HCT116 (cell line): ENCODE measurements at regions not wholly inside any gene's neighbourhood (a gene's known extent, or its start where the extent isn't known, plus 50 kb on each side); places are given as distances from the start of the nearest gene placed in this dataset.

Experiments used
- CEBPB ChIP-seq: IDR thresholded peaks from 2 replicates; pipeline ENCODE4 v1.6.1; 2012; ENCODE audit warnings: low read depth
- CTCF ChIP-seq, 3 experiments: fragments of 200-600 bp in 1 of 3; sonication (generic) in 1 of 3; IDR thresholded peaks in 2 of 3; conservative IDR thresholded peaks in 1 of 3; 2 replicates each; pipeline ENCODE4 v1.5.1; 2012 to 2017; ENCODE audit warnings: low read depth in 2 of 3, low read length in 2 of 3, antibody characterized with exemption in 1 of 3, borderline replicate concordance in 1 of 3, control low read depth in 1 of 3, mild to moderate bottlenecking in 1 of 3, mixed read lengths in 1 of 3, mixed run types in 1 of 3, moderate library complexity in 1 of 3; ENCODE audit not compliant: insufficient read depth in 1 of 3
- EGR1 ChIP-seq: IDR thresholded peaks from 2 replicates; pipeline ENCODE4 v1.6.1; 2012; ENCODE audit warnings: low read depth
- EZH2 ChIP-seq: fragments of 200-600 bp; sonication (generic); IDR thresholded peaks from 2 replicates; pipeline ENCODE4 v1.6.1; 2017; ENCODE audit warnings: antibody characterized with exemption, mixed run types
- EZH2phosphoT487 ChIP-seq: fragments of 200-600 bp; IDR thresholded peaks from 2 replicates; pipeline ENCODE4 v1.6.1; 2018; ENCODE audit warnings: antibody characterized with exemption, borderline replicate concordance
- JUND ChIP-seq: IDR thresholded peaks from 2 replicates; pipeline ENCODE4 v1.6.1; 2012
- POLR2A ChIP-seq: IDR thresholded peaks from 2 replicates; pipeline ENCODE4 v1.7.0; 2011; ENCODE audit warnings: borderline replicate concordance; ENCODE audit not compliant: insufficient read depth, insufficient read length; ENCODE audit errors: extremely low read depth
- POLR2AphosphoS5 ChIP-seq: IDR thresholded peaks from 2 replicates; pipeline ENCODE4 v1.6.1; 2011; ENCODE audit warnings: mild to moderate bottlenecking, low read depth, low read length, moderate library complexity
- RAD21 ChIP-seq: IDR thresholded peaks from 2 replicates; pipeline ENCODE4 v1.6.1; 2012; ENCODE audit warnings: low read depth, mild to moderate bottlenecking
- SRF ChIP-seq: IDR thresholded peaks from 2 replicates; pipeline ENCODE4 v1.6.1; 2012; ENCODE audit warnings: low read depth
- ZFX ChIP-seq: fragments of 450-650 bp; IDR thresholded peaks from 2 replicates; pipeline ENCODE4 v1.6.1; 2017
- ZNF274 ChIP-seq: fragments of 200-500 bp; sonication (Bioruptor generic); IDR thresholded peaks from 2 replicates; pipeline ENCODE4 v1.6.1; 2014; ENCODE audit warnings: mild to moderate bottlenecking, low read depth, low read length, inconsistent platforms
- TF ChIP-seq, protein P1 (sequence below): IDR thresholded peaks from 2 replicates; pipeline ENCODE4 v1.6.1; 2012; ENCODE audit warnings: low read depth

GRCh38 chr21:27695246-27695645 lies 728.4 kb upstream of the ADAMTS5 start:
- TF ChIP-seq CTCF (IDR thresholded peaks at IDR 0.05 in 2 of 3, conservative IDR thresholded peaks at IDR 0.05 in 1 of 3; ENCODE audit: borderline replicate concordance in 1 of 3, insufficient read depth in 1 of 3, low read depth in 2 of 3, low read length in 2 of 3) = no peak
- no peak for TF ChIP-seq ZFX
- no peak for TF ChIP-seq EZH2
- TF ChIP-seq RAD21 = no peak
- TF ChIP-seq JUND = no peak
- no peak for TF ChIP-seq POLR2A
- TF ChIP-seq POLR2AphosphoS5 = no peak
- TF ChIP-seq, protein P1, sequence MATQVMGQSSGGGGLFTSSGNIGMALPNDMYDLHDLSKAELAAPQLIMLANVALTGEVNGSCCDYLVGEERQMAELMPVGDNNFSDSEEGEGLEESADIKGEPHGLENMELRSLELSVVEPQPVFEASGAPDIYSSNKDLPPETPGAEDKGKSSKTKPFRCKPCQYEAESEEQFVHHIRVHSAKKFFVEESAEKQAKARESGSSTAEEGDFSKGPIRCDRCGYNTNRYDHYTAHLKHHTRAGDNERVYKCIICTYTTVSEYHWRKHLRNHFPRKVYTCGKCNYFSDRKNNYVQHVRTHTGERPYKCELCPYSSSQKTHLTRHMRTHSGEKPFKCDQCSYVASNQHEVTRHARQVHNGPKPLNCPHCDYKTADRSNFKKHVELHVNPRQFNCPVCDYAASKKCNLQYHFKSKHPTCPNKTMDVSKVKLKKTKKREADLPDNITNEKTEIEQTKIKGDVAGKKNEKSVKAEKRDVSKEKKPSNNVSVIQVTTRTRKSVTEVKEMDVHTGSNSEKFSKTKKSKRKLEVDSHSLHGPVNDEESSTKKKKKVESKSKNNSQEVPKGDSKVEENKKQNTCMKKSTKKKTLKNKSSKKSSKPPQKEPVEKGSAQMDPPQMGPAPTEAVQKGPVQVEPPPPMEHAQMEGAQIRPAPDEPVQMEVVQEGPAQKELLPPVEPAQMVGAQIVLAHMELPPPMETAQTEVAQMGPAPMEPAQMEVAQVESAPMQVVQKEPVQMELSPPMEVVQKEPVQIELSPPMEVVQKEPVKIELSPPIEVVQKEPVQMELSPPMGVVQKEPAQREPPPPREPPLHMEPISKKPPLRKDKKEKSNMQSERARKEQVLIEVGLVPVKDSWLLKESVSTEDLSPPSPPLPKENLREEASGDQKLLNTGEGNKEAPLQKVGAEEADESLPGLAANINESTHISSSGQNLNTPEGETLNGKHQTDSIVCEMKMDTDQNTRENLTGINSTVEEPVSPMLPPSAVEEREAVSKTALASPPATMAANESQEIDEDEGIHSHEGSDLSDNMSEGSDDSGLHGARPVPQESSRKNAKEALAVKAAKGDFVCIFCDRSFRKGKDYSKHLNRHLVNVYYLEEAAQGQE = no peak
- TF ChIP-seq CEBPB = no peak
- no peak for TF ChIP-seq EGR1
- no peak for TF ChIP-seq EZH2phosphoT487
- no peak for TF ChIP-seq ZNF274
- TF ChIP-seq SRF = no peak
